ENCODE measurements at regions not wholly inside any gene's neighbourhood (a gene's known extent, or its start where the extent isn't known, plus 50 kb on each side); places are given as distances from the start of the nearest gene placed in this dataset.
"Not testable (repeated sequence)": the region's sequence is repeated elsewhere in the genome, so short reads cannot be mapped to it uniquely, and the experiment has no call there.

DNA sequence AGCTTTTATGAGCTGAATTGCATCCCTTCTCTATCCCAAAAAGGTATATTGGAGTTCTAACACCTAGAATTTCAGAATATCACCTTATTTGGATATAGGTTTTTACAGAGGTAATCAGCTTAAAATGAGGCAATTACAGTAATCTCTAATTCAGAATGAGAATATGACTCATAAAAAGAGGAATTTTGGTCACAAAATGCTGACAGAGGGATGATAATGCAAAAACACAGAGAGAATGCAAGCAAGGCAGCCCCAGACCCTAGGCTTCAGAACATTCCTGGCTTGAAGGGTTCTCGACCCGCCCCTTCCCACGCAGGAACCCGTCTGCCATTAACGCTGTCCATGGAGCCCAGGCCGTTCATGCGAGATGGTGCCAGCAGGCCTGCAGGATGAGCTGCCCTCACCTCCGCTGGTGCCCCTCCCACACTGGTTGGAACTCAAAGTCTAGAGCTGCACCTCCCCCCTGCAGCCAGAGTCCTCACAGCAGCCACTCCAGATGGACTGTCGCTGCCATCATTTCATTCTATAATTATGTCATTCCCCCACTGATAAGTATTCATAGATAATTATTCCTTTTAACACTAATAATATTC, 1173.4 kb upstream of the ACO1 start:
- DNase-seq = no peak

DNA sequence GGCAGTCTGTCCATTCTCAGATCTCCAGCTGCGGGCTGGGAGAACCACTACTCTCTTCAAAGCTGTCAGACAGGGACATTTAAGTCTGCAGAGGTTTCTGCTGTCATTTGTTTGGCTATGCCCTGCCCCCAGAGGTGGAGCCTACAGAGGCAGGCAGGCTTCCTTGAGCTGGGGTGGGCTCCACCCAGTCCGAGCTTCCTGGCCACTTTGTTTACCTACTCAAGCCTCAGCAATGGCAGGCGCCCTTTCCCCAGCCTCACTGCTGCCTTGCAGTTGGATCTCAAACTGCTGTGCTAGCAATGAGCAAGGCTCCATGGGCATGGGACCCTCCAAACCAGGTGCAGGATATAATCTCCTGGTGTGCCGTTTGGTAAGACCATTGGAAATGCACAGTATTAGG, 1154.5 kb upstream of the ACO1 start:
- not testable (repeated sequence) for DNase-seq

- DNase-seq = no peak
Measured at GRCh38 chr9:31232485-31232884, 1152.0 kb upstream of the ACO1 start.

DNA sequence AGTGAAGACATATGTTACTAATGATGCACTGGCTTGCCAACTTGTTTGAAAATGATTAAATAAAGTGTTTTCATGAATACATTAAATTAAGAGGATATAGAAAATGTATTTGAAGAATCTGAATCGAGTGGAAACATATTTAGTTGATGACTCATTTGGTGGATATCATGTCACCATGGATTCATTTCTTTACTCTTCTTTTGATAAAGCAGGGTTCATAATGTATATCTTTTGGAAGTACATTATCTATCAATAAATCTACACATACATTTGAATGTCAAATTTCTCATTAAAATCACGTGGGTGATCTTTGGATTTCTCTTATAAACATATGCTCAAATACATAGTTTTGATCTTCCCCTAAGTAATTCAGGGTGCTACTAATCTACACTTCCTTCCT, 1148.1 kb upstream of the ACO1 start:
- DNase-seq = no peak

DNA sequence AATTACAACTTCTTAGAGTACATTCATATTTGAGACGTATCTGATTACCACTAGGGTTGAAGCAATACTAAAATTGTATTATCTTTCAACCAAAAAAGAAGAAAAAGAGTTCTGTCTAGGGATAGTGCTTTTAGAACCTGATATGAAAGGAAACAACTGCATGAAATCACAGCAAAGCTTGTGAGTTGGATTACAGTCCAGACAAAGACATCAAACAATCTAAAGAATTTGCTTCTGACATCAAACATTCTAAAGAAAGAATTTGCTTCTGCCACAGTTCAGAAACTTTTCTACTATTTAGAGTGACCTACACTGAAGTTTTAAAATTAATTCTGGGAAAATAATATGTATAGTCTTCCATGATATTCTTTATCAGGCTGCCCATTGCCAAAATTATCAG, 1141.1 kb upstream of the ACO1 start:
- DNase-seq = no peak

GRCh38 chr9:31248156-31248555, 1136.3 kb upstream of the ACO1 start:
- no peak for DNase-seq

- no peak for DNase-seq
Measured at GRCh38 chr9:31251386-31251785, 1133.1 kb upstream of the ACO1 start.

- DNase-seq = no peak
Measured at GRCh38 chr9:31253800-31254762, 1130.4 kb upstream of the ACO1 start.

- no peak for DNase-seq
Measured at GRCh38 chr9:31255211-31255610, 1129.2 kb upstream of the ACO1 start.

- DNase-seq = peak; percentile 81
Measured at GRCh38 chr9:31259824-31260223, 1124.6 kb upstream of the ACO1 start.

GRCh38 chr9:31272456-31273295, 1111.8 kb upstream of the ACO1 start:
- DNase-seq = no peak

GRCh38 chr9:31275419-31275818, 1109.0 kb upstream of the ACO1 start:
- DNase-seq = no peak

GRCh38 chr9:31290731-31291130, 1093.7 kb upstream of the ACO1 start:
- DNase-seq = no peak

- no peak for DNase-seq
Measured at GRCh38 chr9:31302620-31303418, 1081.6 kb upstream of the ACO1 start.

GRCh38 chr9:31304576-31304975, 1079.9 kb upstream of the ACO1 start:
- no peak for DNase-seq

GRCh38 chr9:31314241-31314640, 1070.2 kb upstream of the ACO1 start:
- DNase-seq = no peak

DNA sequence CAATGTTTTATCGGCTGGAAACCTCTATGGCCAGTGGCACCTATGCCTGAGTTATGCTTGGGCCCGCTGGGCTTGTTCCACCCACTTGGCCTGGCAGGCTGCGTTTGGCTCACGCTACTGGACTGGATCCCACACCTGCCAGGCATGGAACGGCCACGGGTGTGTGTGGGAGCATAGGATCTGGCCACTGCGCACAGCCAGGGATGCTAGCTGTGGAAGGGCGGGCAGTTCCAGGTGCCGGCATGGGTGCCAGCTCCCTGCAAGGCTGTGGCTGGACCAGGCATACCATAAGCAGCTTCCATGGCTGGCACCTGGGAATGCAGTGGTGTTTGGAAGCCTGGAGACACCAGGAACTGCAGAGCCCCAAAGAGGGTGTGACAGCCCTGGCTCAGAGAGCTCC, 1063.9 kb upstream of the ACO1 start:
- DNase-seq = no peak

DNA sequence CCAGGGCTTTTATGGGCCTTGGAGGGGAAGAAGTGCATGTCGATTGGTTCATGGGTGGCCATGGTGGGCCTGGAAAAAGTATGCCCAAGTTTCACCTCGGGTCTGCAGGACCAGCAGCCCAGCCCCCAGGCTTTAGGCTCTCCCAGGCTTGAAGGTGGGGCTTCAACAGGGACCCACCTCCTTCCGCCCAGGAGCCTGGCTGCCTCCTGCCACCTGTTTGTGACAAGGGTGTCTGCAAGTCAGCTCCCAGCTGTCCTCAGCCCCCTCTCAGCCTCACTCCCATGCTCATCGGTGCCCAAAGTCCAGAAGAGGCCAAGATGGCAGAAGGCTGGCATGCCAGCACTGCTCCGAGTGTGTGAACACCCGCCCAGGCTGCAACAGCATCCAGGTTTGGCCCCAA, 1063.2 kb upstream of the ACO1 start:
- no peak for DNase-seq

GRCh38 chr9:31321686-31322085, 1062.8 kb upstream of the ACO1 start:
- DNase-seq = no peak

- DNase-seq = no peak
Measured at GRCh38 chr9:31323726-31324444, 1060.6 kb upstream of the ACO1 start.

GRCh38 chr9:31325778-31326177, 1058.7 kb upstream of the ACO1 start:
- no peak for DNase-seq

DNA sequence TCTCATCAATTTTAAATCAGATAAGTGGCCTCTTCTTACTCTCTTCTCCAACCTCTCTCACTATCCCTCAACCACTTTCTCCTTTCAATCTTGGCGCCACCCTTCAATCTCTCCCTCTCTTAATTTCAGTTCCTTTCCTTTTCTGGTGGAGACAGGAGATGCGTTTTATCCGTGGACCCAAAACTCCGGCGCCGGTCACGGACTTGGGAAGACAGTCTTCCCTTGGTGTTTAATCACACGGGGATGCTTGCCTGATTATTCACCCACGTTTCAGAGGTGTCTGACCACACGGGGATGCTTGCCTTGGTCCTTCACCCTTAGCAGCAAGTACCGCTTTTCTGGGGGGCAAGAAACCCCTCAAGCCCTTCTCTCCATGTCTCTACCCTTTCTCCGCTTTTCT, 1057.6 kb upstream of the ACO1 start:
- DNase-seq = not testable (repeated sequence)

All from COR-L47 (cell line).